SK-N-SH (cell line): ENCODE measurements at regions not wholly inside any gene's neighbourhood (a gene's known extent, or its start where the extent isn't known, plus 50 kb on each side); places are given as distances from the start of the nearest gene placed in this dataset.
A peak's percentile ranks its signal among the peaks of the same experiment; 100 is the strongest.

Experiments
- CTCF ChIA-PET: fragments of 300-600, 350-600 bp; formaldehyde crosslinking; extraction: SDS; loops from one replicate; lab custom pipeline; 2021; lab: Yijun Ruan, JAX
- POLR2A ChIA-PET: fragments of 350-600 bp; sonication (Branson Sonifier 250); formaldehyde crosslinking; extraction: SDS; loops from one replicate; lab custom pipeline; 2020; ENCODE audit warnings: antibody characterized with exemption, inconsistent platforms; lab: Yijun Ruan, JAX
- DNase-seq: peaks from one replicate; pipeline ENCODE4 v3.0.0; 2012
- H2AFZ ChIP-seq: fragments of 200-600 bp; sonication (generic); 2 replicates; pipeline ENCODE4 v1.8.1; 2016; ENCODE audit warnings: antibody characterized with exemption, mild to moderate bottlenecking, low read depth
- H3F3A ChIP-seq: fragments of 200-600 bp; sonication (generic); replicated peaks from 2 replicates; pipeline ENCODE3; 2016; ENCODE audit warnings: antibody characterized with exemption, mild to moderate bottlenecking; ENCODE audit not compliant: insufficient read depth
- H3K27ac ChIP-seq, 2 experiments: fragments of 200-500 bp in 1 of 2; fragments of 200-600 bp in 1 of 2; sonication (Bioruptor generic) in 1 of 2; sonication (generic), shearing (Covaris generic) in 1 of 2; 2 replicates each; pipeline versions ENCODE4 v1.5.1 to v1.6.1; 2014 to 2016; ENCODE audit warnings: low read depth in 2 of 2, inconsistent platforms in 1 of 2, low read length in 1 of 2, mild to moderate bottlenecking in 1 of 2, mixed read lengths in 1 of 2
- H3K27me3 ChIP-seq: fragments of 200-600 bp; sonication (generic), shearing (Covaris generic); 2 replicates; pipeline ENCODE4 v1.6.1; 2016; ENCODE audit warnings: mixed run types; ENCODE audit not compliant: insufficient read depth
- H3K36me3 ChIP-seq, 2 experiments: fragments of 200-500 bp in 1 of 2; fragments of 200-600 bp in 1 of 2; sonication (Bioruptor generic) in 1 of 2; sonication (generic) in 1 of 2; replicated peaks in 1 of 2; 2 replicates each; pipeline versions ENCODE3 to v1.5.1; 2014 to 2016; ENCODE audit warnings: low read length in 1 of 2, mild to moderate bottlenecking in 1 of 2; ENCODE audit not compliant: insufficient read depth in 2 of 2, control insufficient read depth in 1 of 2
- H3K4me1 ChIP-seq, 2 experiments: fragments of 200-500 bp in 1 of 2; fragments of 200-600 bp in 1 of 2; sonication (Bioruptor generic) in 1 of 2; sonication (generic), shearing (Covaris generic) in 1 of 2; 2 replicates each; pipeline versions ENCODE4 v1.5.1 to v1.6.1; 2014 to 2016; ENCODE audit warnings: low read depth in 1 of 2, low read length in 1 of 2, mixed run types in 1 of 2; ENCODE audit not compliant: insufficient read depth in 2 of 2, control insufficient read depth in 1 of 2
- H3K4me2 ChIP-seq: fragments of 200-600 bp; sonication (generic), shearing (Covaris generic); 2 replicates; pipeline ENCODE4 v1.6.1; 2017; ENCODE audit warnings: mixed run types
- H3K4me3 ChIP-seq, 2 experiments: fragments of 200-500 bp in 1 of 2; fragments of 200-600 bp in 1 of 2; sonication (Bioruptor generic) in 1 of 2; sonication (generic), shearing (Covaris generic) in 1 of 2; 2 replicates each; pipeline versions ENCODE4 v1.5.1 to v1.8.1; 2014 to 2016; ENCODE audit warnings: low read depth in 2 of 2, inconsistent platforms in 1 of 2, low read length in 1 of 2, mild to moderate bottlenecking in 1 of 2, mixed read lengths in 1 of 2, moderate library complexity in 1 of 2
- H3K79me2 ChIP-seq: fragments of 200-600 bp; sonication (generic); 2 replicates; pipeline ENCODE4 v1.8.1; 2017; ENCODE audit warnings: mild to moderate bottlenecking; ENCODE audit not compliant: insufficient read depth
- H3K9ac ChIP-seq: fragments of 200-600 bp; sonication (generic); 2 replicates; pipeline ENCODE4 v1.6.1; 2017; ENCODE audit warnings: mixed run types
- H3K9me2 ChIP-seq: fragments of 200-600 bp; sonication (generic); 2 replicates; pipeline ENCODE4 v1.6.1; 2017; ENCODE audit warnings: mixed run types
- H3K9me3 ChIP-seq: fragments of 200-600 bp; sonication (generic); 2 replicates; pipeline ENCODE4 v1.6.1; 2017; ENCODE audit warnings: mixed run types, mild to moderate bottlenecking, moderate library complexity
- H4K20me1 ChIP-seq: fragments of 200-600 bp; sonication (generic); 2 replicates; pipeline ENCODE4 v1.6.1; 2017; ENCODE audit warnings: mild to moderate bottlenecking, mixed run types; ENCODE audit not compliant: insufficient read depth
- CHD2 ChIP-seq: fragments of 150-350 bp; IDR thresholded peaks from 2 replicates; pipeline ENCODE4 v1.6.1; 2018; ENCODE audit warnings: low read length; ENCODE audit not compliant: partially characterized antibody
- EP300 ChIP-seq, 2 experiments: IDR thresholded peaks; 2 replicates each; pipeline versions ENCODE4 v1.4.0 to v1.6.1; 2012; ENCODE audit warnings: borderline replicate concordance in 1 of 2, low read depth in 1 of 2, low read length in 1 of 2
- FOSL2 ChIP-seq: IDR thresholded peaks from 2 replicates; pipeline ENCODE4 v1.4.0; 2012; ENCODE audit warnings: low read depth, mild to moderate bottlenecking, moderate library complexity, borderline replicate concordance
- FOXJ3 ChIP-seq: sonication (generic); formaldehyde crosslinking; IDR thresholded peaks from 2 replicates; pipeline ENCODE4 v1.5.1; 2020; ENCODE audit warnings: mild to moderate bottlenecking, missing genetic modification reagents
- GABPA ChIP-seq: IDR thresholded peaks from 2 replicates; pipeline ENCODE4 v1.4.0; 2012; ENCODE audit warnings: low read depth, mild to moderate bottlenecking
- JUND ChIP-seq: IDR thresholded peaks from 2 replicates; pipeline ENCODE4 v1.4.0; 2012
- MEF2A ChIP-seq: IDR thresholded peaks from 2 replicates; pipeline ENCODE4 v1.4.0; 2012; ENCODE audit warnings: low read depth, borderline replicate concordance
- NFIC ChIP-seq: IDR thresholded peaks from 2 replicates; pipeline ENCODE4 v1.4.0; 2012; ENCODE audit warnings: borderline replicate concordance
- NRF1 ChIP-seq: IDR thresholded peaks from 2 replicates; pipeline ENCODE4 v1.6.1; 2012; ENCODE audit warnings: low read depth, mild to moderate bottlenecking, low read length
- POLR2AphosphoS5 ChIP-seq: IDR thresholded peaks from 2 replicates; pipeline ENCODE4 v1.6.1; 2012; ENCODE audit warnings: low read depth, low read length
- RAD21 ChIP-seq: IDR thresholded peaks from 2 replicates; pipeline ENCODE4 v1.6.1; 2012; ENCODE audit warnings: mild to moderate bottlenecking, low read length
- RFX5 ChIP-seq: IDR thresholded peaks from 2 replicates; pipeline ENCODE4 v1.6.1; 2012; ENCODE audit warnings: mild to moderate bottlenecking, improper control_type of control experiment, low read length
- SIN3A ChIP-seq: IDR thresholded peaks from 2 replicates; pipeline ENCODE4 v1.6.1; 2012; ENCODE audit warnings: low read depth, mild to moderate bottlenecking, low read length, moderate library complexity, borderline replicate concordance
- TEAD4 ChIP-seq: IDR thresholded peaks from 2 replicates; pipeline ENCODE4 v1.4.0; 2012; ENCODE audit warnings: mild to moderate bottlenecking, borderline replicate concordance; ENCODE audit not compliant: insufficient read depth
- WGBS: methylation state at CpG from one replicate; pipeline ENCODE4 v1.1.6; 2017; ENCODE audit warnings: low lambda C conversion rate; 5-methylcytosine and 5-hydroxymethylcytosine counted together
- TF ChIP-seq, protein P1 (sequence below): IDR thresholded peaks from 2 replicates; pipeline ENCODE4; 2012
- TF ChIP-seq, protein P2 (sequence below): IDR thresholded peaks from 2 replicates; pipeline ENCODE4 v1.6.1; 2012; ENCODE audit warnings: mild to moderate bottlenecking, low read depth, low read length, moderate library complexity
- TF ChIP-seq, protein P3 (sequence below): IDR thresholded peaks from 2 replicates; pipeline ENCODE4 v1.4.0; 2012; ENCODE audit warnings: low read depth, borderline replicate concordance
- TF ChIP-seq, protein P4 (sequence below): IDR thresholded peaks from 2 replicates; pipeline ENCODE4 v1.4.0; 2012; ENCODE audit warnings: low read depth

DNA sequence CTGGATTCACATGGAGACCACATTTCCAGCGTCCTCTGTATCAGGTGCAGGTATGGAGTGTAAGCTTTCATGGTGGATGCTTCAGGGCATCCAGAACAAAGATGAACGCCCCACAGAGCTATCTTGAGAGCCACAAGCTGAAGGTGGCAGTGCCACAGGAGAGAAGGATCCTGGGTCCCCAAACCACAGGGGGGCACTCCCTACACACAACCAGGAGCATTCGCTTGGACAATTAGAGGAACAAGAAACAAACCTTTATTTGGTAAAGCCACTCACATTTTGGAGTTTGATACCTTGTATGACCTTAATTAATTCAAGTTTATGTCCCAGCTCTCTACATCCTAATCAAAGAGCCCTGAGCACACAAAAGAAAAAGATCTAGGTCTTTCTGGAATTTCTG, 406.3 kb downstream of the PREX1 start:
- Histone ChIP-seq H3K4me3 (no peak overlapping the region), H3K4me2 (no peak overlapping the region), H3K27ac (no peak overlapping the region), H3K27me3 (no peaks in the 10 kb centered on the region; the same call in 1 of the 2 replicates), H3K4me1 (no peaks in the 10 kb centered on the region; a peak in 1 of 4 replicates), H3F3A (no peaks in the 10 kb centered on the region), H2AFZ (no peak overlapping the region), H3K9me2 (no peaks in the 10 kb centered on the region), H3K79me2 (no peaks in the 10 kb centered on the region), H3K36me3 (no peaks in the 10 kb centered on the region), H3K9ac (no peak overlapping the region), H3K9me3 (no peaks in the 10 kb centered on the region)
- DNase-seq = no peak
- 24% methylated on average over 3 of the region's 3 CpGs for WGBS
- TF ChIP-seq TEAD4 (no peak), RAD21 (peak; percentile 34)
- TF ChIP-seq, all 33 proteins: peak for 1
- H4K20me1 ChIP-seq = no peaks in the 10 kb centered on the region
- ChIA-PET CTCF (no interaction called here), POLR2A (no interaction called here)

DNA sequence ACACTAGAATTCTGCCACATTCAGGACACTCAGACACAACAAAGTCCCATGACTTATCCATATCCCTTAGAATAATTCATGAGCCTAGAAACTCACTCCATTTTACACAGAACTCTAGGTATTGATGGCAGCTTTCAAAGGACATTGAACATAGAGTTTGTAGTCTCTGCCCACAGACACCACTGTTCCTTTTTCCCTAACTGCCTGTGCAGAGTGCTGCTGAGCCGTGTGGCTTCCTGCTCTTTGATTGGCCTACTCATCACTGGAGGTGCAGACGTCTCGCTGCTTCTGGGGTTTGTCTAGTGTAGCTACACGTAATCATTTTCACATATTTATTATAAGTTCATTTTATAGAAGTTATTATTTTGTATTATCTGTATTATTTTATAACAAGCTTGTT, 407.6 kb downstream of the PREX1 start:
- TF ChIP-seq NFIC (no peak), JUND (no peak), FOXJ3 (CRISPR knock-in tag) (no peak)
- TF ChIP-seq, protein P1, sequence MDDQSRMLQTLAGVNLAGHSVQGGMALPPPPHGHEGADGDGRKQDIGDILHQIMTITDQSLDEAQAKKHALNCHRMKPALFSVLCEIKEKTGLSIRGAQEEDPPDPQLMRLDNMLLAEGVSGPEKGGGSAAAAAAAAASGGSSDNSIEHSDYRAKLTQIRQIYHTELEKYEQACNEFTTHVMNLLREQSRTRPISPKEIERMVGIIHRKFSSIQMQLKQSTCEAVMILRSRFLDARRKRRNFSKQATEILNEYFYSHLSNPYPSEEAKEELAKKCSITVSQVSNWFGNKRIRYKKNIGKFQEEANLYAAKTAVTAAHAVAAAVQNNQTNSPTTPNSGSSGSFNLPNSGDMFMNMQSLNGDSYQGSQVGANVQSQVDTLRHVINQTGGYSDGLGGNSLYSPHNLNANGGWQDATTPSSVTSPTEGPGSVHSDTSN = no peak
- H3F3A ChIP-seq = no peaks in the 10 kb centered on the region
- no peaks in the 10 kb centered on the region for H3K79me2 ChIP-seq
- no peaks in the 10 kb centered on the region for H3K9me3 ChIP-seq
- no peak overlapping the region for H3K27ac ChIP-seq
- WGBS = 30% methylated on average over 4 of the region's 4 CpGs
- no peaks in the 10 kb centered on the region for H4K20me1 ChIP-seq
- H2AFZ ChIP-seq = no peak overlapping the region
- DNase-seq = no peak
- no peaks in the 10 kb centered on the region for H3K4me1 ChIP-seq
- POLR2A ChIA-PET = no interaction called here
- H3K4me2 ChIP-seq = no peak overlapping the region
- no peaks in the 10 kb centered on the region for H3K36me3 ChIP-seq
- no peak overlapping the region for H3K4me3 ChIP-seq
- H3K9me2 ChIP-seq = no peaks in the 10 kb centered on the region
- no peaks in the 10 kb centered on the region; the same call in 1 of the 2 replicates for H3K27me3 ChIP-seq
- CTCF ChIA-PET = interaction anchor here (1.6 kb wide), 1 partner anchor 20 kb away, joined by 3 read pairs; no protein-coding TSS in a partner anchor
- no peak overlapping the region for H3K9ac ChIP-seq

DNA sequence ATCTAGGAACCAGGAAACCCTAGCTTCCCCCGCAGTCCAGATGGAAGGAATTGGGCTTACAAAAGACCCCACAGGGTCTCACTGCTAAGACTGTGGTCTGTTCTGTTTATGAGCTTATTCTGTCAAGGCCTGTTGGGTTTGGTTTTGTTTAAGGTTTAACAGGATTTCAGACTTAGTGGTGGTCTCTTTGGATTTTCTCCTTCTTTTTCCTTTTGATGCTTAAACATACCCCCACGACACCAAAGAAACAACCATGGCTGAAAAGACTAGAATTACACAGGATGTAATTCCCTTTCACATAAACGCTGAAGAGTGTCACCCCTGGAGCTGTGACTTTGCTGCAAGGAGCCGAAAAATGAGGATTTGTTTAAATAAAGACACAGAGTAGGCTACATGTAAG, 408.6 kb downstream of the PREX1 start:
- no peaks in the 10 kb centered on the region for H3K79me2 ChIP-seq
- no peak overlapping the region for H3K4me2 ChIP-seq
- no peak overlapping the region for H3K9ac ChIP-seq
- WGBS = 44% methylated on average over 4 of the region's 4 CpGs
- ChIA-PET POLR2A (no interaction called here), CTCF (interaction anchor here (1.0 to 1.6 kb wide), 3 partner anchors 16 to 201 kb away, joined by 3 read pairs; no protein-coding TSS in a partner anchor)
- no peak overlapping the region for H3K4me3 ChIP-seq
- DNase-seq = no peak
- H3F3A ChIP-seq = no peaks in the 10 kb centered on the region
- H3K36me3 ChIP-seq = no peaks in the 10 kb centered on the region
- no peak overlapping the region for H3K27ac ChIP-seq
- no peaks in the 10 kb centered on the region; the same call in 1 of the 2 replicates for H3K27me3 ChIP-seq
- H4K20me1 ChIP-seq = no peaks in the 10 kb centered on the region
- H3K9me2 ChIP-seq = no peaks in the 10 kb centered on the region
- H3K9me3 ChIP-seq = no peaks in the 10 kb centered on the region
- no peaks in the 10 kb centered on the region for H3K4me1 ChIP-seq
- no peak overlapping the region for H2AFZ ChIP-seq
- TF ChIP-seq, protein P2, sequence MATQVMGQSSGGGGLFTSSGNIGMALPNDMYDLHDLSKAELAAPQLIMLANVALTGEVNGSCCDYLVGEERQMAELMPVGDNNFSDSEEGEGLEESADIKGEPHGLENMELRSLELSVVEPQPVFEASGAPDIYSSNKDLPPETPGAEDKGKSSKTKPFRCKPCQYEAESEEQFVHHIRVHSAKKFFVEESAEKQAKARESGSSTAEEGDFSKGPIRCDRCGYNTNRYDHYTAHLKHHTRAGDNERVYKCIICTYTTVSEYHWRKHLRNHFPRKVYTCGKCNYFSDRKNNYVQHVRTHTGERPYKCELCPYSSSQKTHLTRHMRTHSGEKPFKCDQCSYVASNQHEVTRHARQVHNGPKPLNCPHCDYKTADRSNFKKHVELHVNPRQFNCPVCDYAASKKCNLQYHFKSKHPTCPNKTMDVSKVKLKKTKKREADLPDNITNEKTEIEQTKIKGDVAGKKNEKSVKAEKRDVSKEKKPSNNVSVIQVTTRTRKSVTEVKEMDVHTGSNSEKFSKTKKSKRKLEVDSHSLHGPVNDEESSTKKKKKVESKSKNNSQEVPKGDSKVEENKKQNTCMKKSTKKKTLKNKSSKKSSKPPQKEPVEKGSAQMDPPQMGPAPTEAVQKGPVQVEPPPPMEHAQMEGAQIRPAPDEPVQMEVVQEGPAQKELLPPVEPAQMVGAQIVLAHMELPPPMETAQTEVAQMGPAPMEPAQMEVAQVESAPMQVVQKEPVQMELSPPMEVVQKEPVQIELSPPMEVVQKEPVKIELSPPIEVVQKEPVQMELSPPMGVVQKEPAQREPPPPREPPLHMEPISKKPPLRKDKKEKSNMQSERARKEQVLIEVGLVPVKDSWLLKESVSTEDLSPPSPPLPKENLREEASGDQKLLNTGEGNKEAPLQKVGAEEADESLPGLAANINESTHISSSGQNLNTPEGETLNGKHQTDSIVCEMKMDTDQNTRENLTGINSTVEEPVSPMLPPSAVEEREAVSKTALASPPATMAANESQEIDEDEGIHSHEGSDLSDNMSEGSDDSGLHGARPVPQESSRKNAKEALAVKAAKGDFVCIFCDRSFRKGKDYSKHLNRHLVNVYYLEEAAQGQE = no peak
- TF ChIP-seq, protein P3, sequence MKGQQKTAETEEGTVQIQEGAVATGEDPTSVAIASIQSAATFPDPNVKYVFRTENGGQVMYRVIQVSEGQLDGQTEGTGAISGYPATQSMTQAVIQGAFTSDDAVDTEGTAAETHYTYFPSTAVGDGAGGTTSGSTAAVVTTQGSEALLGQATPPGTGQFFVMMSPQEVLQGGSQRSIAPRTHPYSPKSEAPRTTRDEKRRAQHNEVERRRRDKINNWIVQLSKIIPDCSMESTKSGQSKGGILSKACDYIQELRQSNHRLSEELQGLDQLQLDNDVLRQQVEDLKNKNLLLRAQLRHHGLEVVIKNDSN = no peak
- TF ChIP-seq RFX5 = no peak
- no peak for TF ChIP-seq FOSL2
- TF ChIP-seq GABPA = no peak
- TF ChIP-seq MEF2A = no peak
- TF ChIP-seq, protein P4, sequence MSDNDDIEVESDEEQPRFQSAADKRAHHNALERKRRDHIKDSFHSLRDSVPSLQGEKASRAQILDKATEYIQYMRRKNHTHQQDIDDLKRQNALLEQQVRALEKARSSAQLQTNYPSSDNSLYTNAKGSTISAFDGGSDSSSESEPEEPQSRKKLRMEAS = no peak
- no peak for TF ChIP-seq RAD21
- TF ChIP-seq EP300 (IDR thresholded peaks at IDR 0.05; ENCODE audit: borderline replicate concordance in 1 of 2, low read depth in 1 of 2, low read length in 1 of 2) = no peak
- no peak for TF ChIP-seq NRF1
- TF ChIP-seq POLR2AphosphoS5 = no peak
- TF ChIP-seq CHD2 = no peak
- no peak for TF ChIP-seq TEAD4
- TF ChIP-seq SIN3A = no peak
